Heart right ventricle (tissue), 16 donors: ENCODE measurements at regions not wholly inside any gene's neighbourhood (a gene's known extent, or its start where the extent isn't known, plus 50 kb on each side); places are given as distances from the start of the nearest gene placed in this dataset.

Source experiments
- ATAC-seq, 8 donors: fragments of 200-7000 bp; cut with Tn5 transposase; one replicate each; pipeline ENCODE4 v1.9.1; 2020; ENCODE audit warnings: mild to moderate bottlenecking in 8 of 8, moderate library complexity in 8 of 8, moderate number of reproducible peaks in 1 of 8
- DNase-seq, 2 donors: peaks; one replicate each; pipeline ENCODE4 v3.0.0-alpha.2; 2020
- H3K27ac ChIP-seq, 10 donors: fragments of 200-600 bp; sonication (generic) in 2 of 10; one replicate each; pipeline versions ENCODE4 v1.5.0 to v1.8.0; 2020 to 2022; ENCODE audit warnings: mild to moderate bottlenecking in 3 of 10
- H3K27me3 ChIP-seq, 7 donors: fragments of 200-600 bp; one replicate each; pipeline ENCODE4 v1.8.0; 2021 to 2022; ENCODE audit warnings: mild to moderate bottlenecking in 2 of 7
- H3K36me3 ChIP-seq, 9 donors: fragments of 200-600 bp; sonication (generic) in 1 of 9; one replicate each; pipeline versions ENCODE4 v1.5.0 to v1.8.0; 2020 to 2022; ENCODE audit warnings: mild to moderate bottlenecking in 2 of 9
- H3K4me1 ChIP-seq, 9 donors: fragments of 200-600 bp; sonication (generic) in 1 of 9; one replicate each; pipeline versions ENCODE4 v1.5.0 to v1.8.0; 2020 to 2022; ENCODE audit warnings: mild to moderate bottlenecking in 4 of 9
- H3K4me3 ChIP-seq, 10 donors: fragments of 200-600 bp; sonication (generic) in 2 of 10; one replicate each; pipeline versions ENCODE4 v1.5.0 to v1.8.0; 2020 to 2022; ENCODE audit warnings: mild to moderate bottlenecking in 7 of 10, moderate library complexity in 2 of 10
- H3K9me3 ChIP-seq, 11 donors: fragments of 200-600 bp in 10 of 11; sonication (generic) in 2 of 11; one replicate each; pipeline versions ENCODE4 v1.5.0 to v1.8.0; 2013 to 2022; ENCODE audit warnings: mild to moderate bottlenecking in 2 of 11, control low read depth in 1 of 11, moderate library complexity in 1 of 11
- CTCF ChIP-seq, 9 donors: fragments of 200-600 bp; sonication (generic) in 2 of 9; IDR thresholded peaks; one replicate each; pipeline versions ENCODE4 v1.5.0 to v1.8.0; 2021 to 2022; ENCODE audit warnings: antibody characterized with exemption in 9 of 9, mild to moderate bottlenecking in 5 of 9, moderate library complexity in 1 of 9
- WGBS, 2 donors: extraction: QIAGEN DNeasy Blood & Tissue Kit; methylation state at CpG; one replicate each; pipeline ENCODE4 v1.1.7; 2013; ENCODE audit warnings: inconsistent platforms in 1 of 2; 5-methylcytosine and 5-hydroxymethylcytosine counted together
- intact Hi-C, 10 donors: fragments of 100-400 bp; cut with DNase I; formaldehyde crosslinking; loops; one replicate each; pipeline versions ENCODE4 v1.11.1 to v1.14.2; 2022
- donor health status: Arrhythmogenic right ventricular cardiomyopathy.
- donor health status: ischemic (EF 13 %, LVEDD 7.1; RV severe dilation, severe dysfunction).
- donor health status: healthy with polysubstance abuse.
- donor health status: DM: no; HTN: yes; CAD: no.
- donor health status: DM: no; HTN: no; CAD: no.
- donor health status: ischemic (EF 25% LVEDD 6.9; RV normal size, moderate dysfunction).
- donor health status: ischemic (EF 25% LVEDD 5.7; RV mildly dilated, moderate dysfunction).
- donor health status: healthy.
- donor health status: DM: yes; HTN: yes; CAD: no.
- donor health status: Ischemic cardiomyopathy.
- donor health status: ischemic (EF 35%, LVEDD 5.7; RV mildly dilated, moderate dysfunction).
- donor health status: nonischemic (EF 11% LVEDD 7.7; RV severe dilation, severe dysfunction).
- donor health status: DM: yes; HTN: yes; CAD: no.
- donor health status: PGD.
- donor health status: ischemic (EF 29% LVEDD 5.4; RV normal size, mild dysfunction).
- donor health status: nonischemic (EF 23%, LVEDD 6.1; RV moderate dilation, normal function).

GRCh38 chr3:40658305-40658704, 133.5 kb downstream of the ZNF621 start:
- no peak for ATAC-seq
- TF ChIP-seq CTCF (IDR thresholded peaks at IDR 0.05), result no peak
- intact Hi-C loops, result no loop called here
- Histone ChIP-seq H3K4me3 (no peak overlapping the region), H3K9me3 (no peaks in the 10 kb centered on the region), H3K4me1 (peaks cover 0 to 9% (median 0%) of the 10 kb centered on the region in 9 donors), H3K27me3 (peaks cover 0 to 4% (median 0%) of the 10 kb centered on the region in 7 donors), H3K36me3 (no peaks in the 10 kb centered on the region), H3K27ac (no peak overlapping the region)
- DNase-seq, result no peak
- WGBS, 2 donors, result 84 to 89% methylated on average over 5 of the region's 5 CpGs

- ATAC-seq (peak in 2 of 8 donors; percentile 30 to 47), DNase-seq (peak in 1 of 2 donors; percentile 19)
- H3K27ac ChIP-seq, result no peak overlapping the region
- TF ChIP-seq CTCF (IDR thresholded peaks at IDR 0.05), result no peak
- whole genome bisulfite sequencing, 2 donors, result 95 to 100% methylated on average over 1 of the region's 1 CpG
- intact Hi-C loops, result no loop called here
- H3K4me1 ChIP-seq, result peaks cover 0 to 10% (median 0%) of the 10 kb centered on the region in 9 donors
- no peaks in the 10 kb centered on the region for H3K36me3 ChIP-seq
- H3K4me3 ChIP-seq, result no peak overlapping the region
- H3K9me3 ChIP-seq, result no peaks in the 10 kb centered on the region
- H3K27me3 ChIP-seq, result no peaks in the 10 kb centered on the region
Observed at GRCh38 chr3:40660554-40660953, 135.8 kb downstream of the ZNF621 start.

GRCh38 chr3:40661284-40661683, 136.5 kb downstream of the ZNF621 start:
- H3K36me3 ChIP-seq, result no peaks in the 10 kb centered on the region
- no peak overlapping the region for H3K27ac ChIP-seq
- intact Hi-C loops, result no loop called here
- 100% methylated on average over 1 of the region's 1 CpG for WGBS, 2 donors
- H3K27me3 ChIP-seq, result no peaks in the 10 kb centered on the region
- no peak overlapping the region for H3K4me3 ChIP-seq
- no peaks in the 10 kb centered on the region for H3K9me3 ChIP-seq
- DNase-seq (no peak), ATAC-seq (no peak)
- TF ChIP-seq CTCF (IDR thresholded peaks at IDR 0.05), result no peak
- peaks cover 0 to 10% (median 0%) of the 10 kb centered on the region in 9 donors for H3K4me1 ChIP-seq

- H3K4me3 ChIP-seq, result no peak overlapping the region
- WGBS, 2 donors, result 61 to 69% methylated on average over 6 of the region's 6 CpGs
- peak in 3 of 8 donors; percentile 45 to 69 (median 55) for ATAC-seq
- H3K27me3 ChIP-seq, result no peaks in the 10 kb centered on the region
- intact Hi-C loops, result no loop called here
- peaks cover 0 to 10% (median 0%) of the 10 kb centered on the region in 9 donors for H3K4me1 ChIP-seq
- no peaks in the 10 kb centered on the region for H3K9me3 ChIP-seq
- no peaks in the 10 kb centered on the region for H3K36me3 ChIP-seq
- no peak for TF ChIP-seq CTCF (IDR thresholded peaks at IDR 0.05)
- H3K27ac ChIP-seq, result peak overlapping the region in 1 of 10 donors; percentile 7
- DNase-seq, result no peak
Observed at GRCh38 chr3:40663280-40663679, 138.5 kb downstream of the ZNF621 start.
